Transverse colon (tissue), 4 donors: ENCODE measurements at regions not wholly inside any gene's neighbourhood (a gene's known extent, or its start where the extent isn't known, plus 50 kb on each side); places are given as distances from the start of the nearest gene placed in this dataset.

Source experiments
- CTCF ChIP-seq, 5 experiments: fragments of 200-600 bp in 3 of 5; fragments of 450-650 bp in 2 of 5; sonication (generic) in 3 of 5; IDR thresholded peaks; 1 replicate in 2 of 5; 2 replicates in 3 of 5; pipeline ENCODE4 v1.5.1; 2016 to 2017; ENCODE audit warnings: antibody characterized with exemption in 5 of 5, inconsistent platforms in 3 of 5, mild to moderate bottlenecking in 2 of 5, moderate library complexity in 1 of 5
- POLR2A ChIP-seq: fragments of 450-650 bp; IDR thresholded peaks from one replicate; pipeline ENCODE4 v1.6.1; 2016; ENCODE audit warnings: antibody characterized with exemption, mild to moderate bottlenecking, moderate library complexity
- POLR2AphosphoS5 ChIP-seq, 3 donors: sonication (generic); formaldehyde crosslinking; IDR thresholded peaks; one replicate each; pipeline ENCODE4 v1.6.1; 2016; ENCODE audit warnings: antibody characterized with exemption in 3 of 3

- no peak for TF ChIP-seq POLR2A
- TF ChIP-seq POLR2AphosphoS5 (IDR thresholded peaks at IDR 0.05), result no peak
- no peak for TF ChIP-seq CTCF (IDR thresholded peaks at IDR 0.05)
These were observed 486.9 kb downstream of the MIAT start for GRCh38 chr22:27144321-27144720.
